ENCODE measurements at regions not wholly inside any gene's neighbourhood (a gene's known extent, or its start where the extent isn't known, plus 50 kb on each side); places are given as distances from the start of the nearest gene placed in this dataset.
"Not testable (repeated sequence)": the region's sequence is repeated elsewhere in the genome, so short reads cannot be mapped to it uniquely, and the experiment has no call there.

DNA sequence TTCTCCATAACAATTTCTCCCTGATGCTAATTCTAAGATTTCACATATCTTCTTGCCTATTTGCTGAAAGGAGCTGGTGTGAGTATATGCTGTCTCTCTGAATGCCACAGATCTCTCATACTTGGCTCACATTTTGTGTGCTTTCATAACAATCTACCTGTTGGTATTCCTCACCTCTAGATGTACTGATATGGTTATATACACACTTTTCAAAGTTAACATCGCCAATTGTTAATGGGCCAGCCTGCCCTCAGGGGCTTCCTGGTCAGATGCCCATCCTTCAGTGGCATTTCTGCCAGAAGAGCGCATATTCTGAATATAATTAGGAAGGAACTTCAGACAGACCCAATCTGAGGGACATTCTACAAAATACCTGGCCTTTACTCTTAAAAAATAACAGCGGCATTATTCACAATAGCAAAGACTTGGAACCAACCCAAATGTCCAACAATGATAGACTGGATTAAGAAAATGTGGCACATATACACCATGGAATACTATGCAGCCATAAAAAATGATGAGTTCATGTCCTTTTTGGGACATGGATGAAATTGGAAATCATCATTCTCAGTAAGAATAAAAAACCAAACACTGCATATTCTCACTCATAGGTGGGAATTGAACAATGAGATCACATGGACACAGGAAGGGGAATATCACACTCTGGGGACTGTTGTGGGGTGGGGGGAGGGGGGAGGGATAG, 123.9 kb upstream of the FAT1 start:
- not testable (repeated sequence) for DNase-seq

- DNase-seq = no peak
Measured at GRCh38 chr4:186848437-186848836, 124.8 kb upstream of the FAT1 start.

- DNase-seq = no peak
Measured at GRCh38 chr4:186851291-186852072, 127.8 kb upstream of the FAT1 start.

DNA sequence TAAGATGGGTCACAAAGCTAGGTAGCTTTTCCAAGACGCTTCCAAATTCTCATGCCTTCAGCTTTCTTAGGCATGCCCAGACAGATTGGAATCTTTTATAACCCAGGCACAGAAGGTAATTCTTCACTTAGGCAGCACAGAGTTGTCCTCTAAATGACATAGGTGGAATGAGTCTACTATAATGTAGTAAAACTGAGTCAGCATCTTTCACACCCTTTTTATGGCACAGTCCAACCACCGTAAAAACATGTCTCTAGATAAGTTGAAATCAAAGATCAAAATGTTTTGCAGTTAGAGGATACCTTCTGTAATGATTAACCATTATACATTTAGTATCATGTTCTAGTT, 128.4 kb upstream of the FAT1 start:
- DNase-seq = no peak

- DNase-seq = no peak
Measured at GRCh38 chr4:186852964-186853391, 129.3 kb upstream of the FAT1 start.

DNA sequence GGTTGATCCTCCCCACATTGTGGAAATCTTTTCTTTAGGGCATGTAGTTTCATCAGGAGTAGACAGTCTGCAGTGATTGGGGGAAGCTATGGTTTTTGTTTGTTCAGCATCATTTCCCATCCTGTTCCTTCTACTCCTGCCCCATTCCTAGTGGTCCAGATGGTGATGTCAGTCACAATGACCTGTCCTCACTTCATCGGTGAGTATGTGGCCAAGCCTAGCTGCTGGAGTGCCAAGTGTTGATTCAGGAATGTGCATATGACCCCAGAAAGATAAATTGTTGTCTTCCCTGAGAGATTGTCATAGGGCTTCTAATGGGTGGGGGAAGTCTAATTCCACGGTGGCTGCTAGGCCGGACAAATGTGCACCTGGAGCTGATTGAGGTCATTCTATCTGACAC, 130.6 kb upstream of the FAT1 start:
- no peak for DNase-seq

DNA sequence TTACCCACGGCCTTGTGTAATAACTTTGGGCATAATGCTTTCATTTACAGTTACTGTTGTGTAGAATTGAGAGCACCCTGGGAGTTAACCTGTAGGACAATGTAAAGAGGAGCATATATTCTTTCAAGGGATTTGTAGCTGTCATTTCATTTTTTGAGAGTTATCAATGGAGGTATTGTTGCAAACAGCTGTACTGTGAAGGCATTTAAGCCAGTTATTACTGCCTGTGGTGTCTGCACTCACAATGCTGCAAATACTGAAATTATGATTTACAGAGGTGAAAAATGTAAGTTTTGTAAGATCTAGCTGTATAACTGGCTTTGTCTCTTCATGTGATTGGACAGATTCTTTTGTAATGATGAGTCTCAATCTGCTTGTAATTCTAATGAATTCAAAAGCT, 131.5 kb upstream of the FAT1 start:
- DNase-seq = no peak

DNA sequence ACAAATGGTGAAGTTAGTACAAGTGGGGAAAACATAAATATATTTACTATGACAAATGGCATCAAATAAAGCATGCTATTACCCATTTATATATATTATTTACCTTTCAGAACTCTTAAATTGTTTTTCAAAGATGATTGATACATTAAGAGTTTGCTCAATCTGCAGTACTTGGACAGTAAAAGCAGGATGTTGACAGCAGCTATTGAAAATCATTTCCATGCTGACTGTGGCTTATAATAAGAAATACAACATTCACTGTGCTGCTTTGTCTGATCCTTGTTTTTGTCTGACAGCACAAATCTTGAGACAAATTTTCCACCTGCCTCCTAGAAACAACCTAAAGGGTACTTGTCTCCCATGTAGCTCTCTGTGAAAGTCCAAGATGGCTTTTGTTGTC, 134.1 kb upstream of the FAT1 start:
- no peak for DNase-seq

DNA sequence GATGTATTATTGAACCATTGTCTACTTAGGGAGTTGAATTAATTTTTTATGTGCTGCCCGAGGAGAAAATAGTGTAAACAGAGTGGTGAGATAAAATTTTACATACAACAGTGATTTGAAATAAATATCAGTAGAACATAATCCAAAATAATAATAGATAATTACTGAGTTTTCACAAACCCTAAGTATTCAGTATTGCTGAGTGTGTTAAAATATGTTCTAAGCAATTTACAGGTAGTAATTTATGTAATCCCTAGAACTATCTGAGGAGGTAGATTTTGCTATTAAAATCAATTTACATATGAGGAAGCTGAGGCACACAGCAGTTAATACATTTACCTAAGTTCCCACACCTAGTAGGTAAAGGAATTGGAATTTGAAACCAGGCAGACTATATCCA, 134.7 kb upstream of the FAT1 start:
- no peak for DNase-seq

GRCh38 chr4:186859420-186859819, 135.8 kb upstream of the FAT1 start:
- DNase-seq = no peak

DNA sequence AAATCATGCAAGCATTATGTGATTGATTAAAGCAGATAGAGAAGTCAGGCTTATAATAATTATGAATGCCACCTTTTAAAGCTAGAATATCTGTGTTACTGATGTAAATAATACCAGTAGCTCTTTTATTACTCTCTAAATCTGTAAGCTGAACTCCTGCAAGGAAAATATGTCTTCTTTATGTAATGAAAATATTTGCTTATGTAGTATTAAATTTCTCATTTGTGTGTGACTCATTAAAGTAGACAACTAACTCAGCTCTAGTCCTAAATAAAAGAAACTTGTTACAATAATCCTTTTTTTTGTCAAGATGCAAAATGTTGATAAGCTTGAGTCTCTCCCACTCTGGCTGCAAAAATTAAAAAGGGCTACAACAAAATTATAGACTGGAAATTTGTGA, 137.7 kb upstream of the FAT1 start:
- DNase-seq = no peak

GRCh38 chr4:186871856-186872255, 148.2 kb upstream of the FAT1 start:
- no peak for DNase-seq

DNA sequence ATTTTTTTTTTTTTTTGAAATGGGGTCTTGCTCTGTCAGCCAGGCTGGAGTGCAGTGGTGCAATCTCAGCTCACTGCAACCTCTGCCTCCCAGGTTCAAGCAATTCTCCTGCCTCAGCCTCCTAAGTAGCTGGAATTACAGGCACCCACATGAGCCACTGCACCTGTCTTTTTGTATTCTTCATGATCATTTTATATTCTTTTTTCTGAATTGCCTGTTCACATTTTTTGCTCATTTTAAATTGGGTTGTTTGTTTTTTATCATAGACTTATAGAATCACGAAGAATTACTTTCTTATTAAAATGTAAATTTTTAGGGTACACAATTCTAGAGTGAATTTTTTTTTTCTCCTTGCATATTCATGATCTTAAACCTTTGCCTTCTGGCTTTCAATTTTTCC, 149.4 kb upstream of the FAT1 start:
- DNase-seq = not testable (repeated sequence)

DNA sequence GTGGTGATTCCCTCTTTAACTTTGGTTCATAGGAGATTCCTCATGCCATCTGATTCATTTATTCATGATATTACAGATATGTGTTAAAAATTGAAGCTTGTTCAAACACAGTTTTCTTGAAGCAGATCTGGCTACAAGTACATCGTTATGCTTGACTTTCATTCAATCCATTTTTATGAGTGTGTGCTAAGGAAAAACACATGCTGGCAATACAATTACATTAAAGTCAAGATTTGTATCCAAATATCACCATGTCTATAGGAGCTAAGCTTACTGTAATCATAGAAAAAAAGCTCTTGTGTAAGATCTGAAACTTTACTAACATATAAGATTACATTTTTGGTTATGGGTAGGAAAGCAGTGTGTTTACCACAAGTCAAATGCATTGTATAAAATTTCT, 151.8 kb upstream of the FAT1 start:
- DNase-seq = no peak

DNA sequence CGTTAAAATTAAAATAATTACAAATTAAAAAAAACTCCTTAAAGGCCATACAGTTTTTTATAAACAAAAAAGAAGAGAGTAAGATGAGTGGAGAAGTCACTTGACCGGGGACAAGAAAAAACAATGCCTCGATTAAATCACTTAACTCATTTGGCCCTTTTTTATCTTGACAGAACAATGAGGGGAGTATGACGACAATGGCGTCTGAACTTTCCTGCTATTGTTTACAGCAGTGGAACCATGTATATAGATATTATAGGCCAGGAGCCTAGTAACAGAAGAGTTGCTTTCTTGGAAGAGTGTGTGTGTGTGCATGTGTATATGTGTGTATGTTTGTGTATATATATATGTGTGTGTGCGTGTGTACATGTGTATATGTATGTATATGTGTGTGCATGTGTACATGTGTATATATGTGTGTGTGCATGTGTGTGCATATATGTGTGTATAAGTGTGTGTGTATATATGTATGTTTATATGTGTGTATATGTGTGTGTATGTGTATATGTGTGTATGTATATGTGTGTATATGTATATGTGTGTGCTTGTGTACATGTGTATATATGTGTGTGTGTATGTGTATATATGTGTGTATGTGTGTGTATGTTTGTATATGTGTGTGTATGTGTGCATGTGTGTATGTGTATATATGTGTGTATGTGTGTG, 153.4 kb upstream of the FAT1 start:
- no peak for DNase-seq

- DNase-seq = no peak
Measured at GRCh38 chr4:186878203-186878776, 154.6 kb upstream of the FAT1 start.

DNA sequence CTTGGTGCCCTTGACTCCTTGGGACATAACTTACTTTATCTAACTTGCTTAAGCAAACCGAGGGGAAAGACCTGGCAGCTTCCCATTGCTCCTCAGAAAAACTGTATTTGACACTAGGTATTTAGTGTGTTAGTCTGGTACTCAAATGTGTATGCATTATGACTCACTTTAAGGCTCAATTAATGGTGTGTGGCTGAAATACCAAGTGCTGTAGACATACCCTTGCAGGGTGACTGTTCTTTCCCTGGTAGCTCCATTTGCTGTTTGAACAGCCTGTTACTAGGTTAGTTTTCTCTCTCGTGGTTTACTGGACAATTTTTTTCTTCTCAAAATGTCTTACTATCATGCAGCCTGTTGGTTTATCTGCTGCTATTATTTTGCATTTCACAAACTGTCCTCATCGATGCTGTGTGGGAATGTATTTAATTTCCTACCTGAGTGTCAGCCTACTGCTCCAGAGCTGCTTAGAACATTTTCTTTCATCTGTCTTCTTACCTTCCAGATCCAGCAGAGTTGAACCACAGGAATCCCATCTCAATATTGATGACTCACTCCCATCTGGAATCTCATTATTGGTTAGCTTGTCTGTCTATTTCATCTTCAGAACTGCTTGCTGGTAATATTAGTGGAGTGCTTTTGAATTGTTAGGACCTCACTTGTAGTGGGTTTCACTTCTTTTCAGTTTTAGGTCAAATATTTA, 158.0 kb upstream of the FAT1 start:
- DNase-seq = no peak

DNA sequence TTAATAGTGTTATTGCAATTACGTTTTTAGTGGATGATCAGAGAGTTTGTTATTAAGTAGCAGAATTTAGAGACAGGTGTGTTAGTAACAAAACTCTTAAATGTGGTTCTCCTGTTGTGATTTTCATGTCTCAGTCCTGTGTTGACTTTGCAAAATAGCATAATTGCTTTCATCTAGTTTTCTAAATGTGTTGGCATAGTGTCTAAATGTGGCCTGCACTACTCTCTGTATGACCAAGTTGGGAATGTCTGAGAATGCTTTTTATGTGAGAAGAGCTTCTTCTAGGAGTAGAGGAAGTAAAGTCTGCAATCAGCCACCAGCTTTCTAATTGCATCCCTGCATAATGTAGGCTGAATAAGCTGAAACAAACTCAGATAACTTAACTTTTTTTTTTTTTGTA, 158.6 kb upstream of the FAT1 start:
- no peak for DNase-seq

GRCh38 chr4:186885289-186885688, 161.6 kb upstream of the FAT1 start:
- no peak for DNase-seq

DNA sequence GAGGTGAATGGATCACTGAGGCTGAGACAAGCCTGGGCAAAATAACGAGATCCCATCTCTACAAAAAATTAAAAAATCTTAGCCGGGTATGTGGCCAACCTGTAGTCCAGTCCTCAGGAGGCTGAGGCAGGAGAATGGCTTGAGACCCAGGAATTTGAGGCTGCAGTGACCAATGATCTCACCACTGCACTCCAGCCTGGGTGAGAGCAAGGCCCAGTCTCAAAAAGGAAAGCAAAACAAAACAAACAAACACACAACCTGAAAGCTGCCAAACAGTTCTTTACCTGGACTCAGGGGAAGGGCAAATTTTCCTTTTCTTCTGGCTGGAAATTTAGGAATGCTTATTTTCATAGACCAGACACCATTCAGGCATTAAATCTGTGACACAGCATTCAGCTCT, 163.1 kb upstream of the FAT1 start:
- DNase-seq = no peak

DNA sequence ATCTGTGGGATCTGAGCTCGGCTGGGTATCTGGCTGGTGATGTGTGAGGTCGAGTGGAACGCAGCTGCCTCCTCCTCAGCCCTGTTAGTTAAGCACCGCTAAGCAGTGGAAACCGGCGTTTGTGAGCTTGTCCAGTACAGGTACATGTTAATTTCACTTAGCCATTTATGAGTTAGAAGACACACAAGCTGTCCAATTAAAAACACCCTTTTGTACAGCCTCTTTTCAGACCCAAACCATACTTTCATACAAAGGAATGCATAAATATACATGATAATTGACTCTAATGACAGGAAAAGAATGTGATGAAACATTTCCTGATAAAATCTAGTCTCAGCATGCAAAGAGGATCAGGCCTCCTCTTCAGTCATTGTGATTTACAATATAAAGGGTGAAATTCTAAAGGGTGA, 163.6 kb upstream of the FAT1 start:
- DNase-seq = no peak

- DNase-seq = no peak
Measured at GRCh38 chr4:186887752-186888151, 164.1 kb upstream of the FAT1 start.
